ENCODE measurements at regions not wholly inside any gene's neighbourhood (a gene's known extent, or its start where the extent isn't known, plus 50 kb on each side); places are given as distances from the start of the nearest gene placed in this dataset.

- TF ChIP-seq CTCF (IDR thresholded peaks at IDR 0.05) (no peak), POLR2A (IDR thresholded peaks at IDR 0.05) (no peak)
Measured at GRCh38 chr1:176323472-176323871, 116.4 kb upstream of the COP1 start.

All from suprapubic skin (tissue), 3 donors.